PC-9 (cell line): ENCODE measurements at regions not wholly inside any gene's neighbourhood (a gene's known extent, or its start where the extent isn't known, plus 50 kb on each side); places are given as distances from the start of the nearest gene placed in this dataset.

Experiments
- BruUV-seq: library from RNA; stranded (reverse); fragments of 400-500 nt; replicated peaks from 2 replicates; lab custom pipeline; 2021; lab: Mats Ljungman, UMichigan
- CTCF ChIA-PET: fragments of 300-600 bp; sonication (Branson Sonifier 250); formaldehyde crosslinking; loops from one replicate; lab custom pipeline; 2022; ENCODE audit warnings: antibody characterized with exemption; lab: Charles Lee
- POLR2A ChIA-PET: fragments of 300-600 bp; sonication (Branson Sonifier 250); formaldehyde crosslinking; loops from one replicate; lab custom pipeline; 2022; ENCODE audit warnings: antibody characterized with exemption; ENCODE audit not compliant: unreplicated experiment; lab: Charles Lee
- DNase-seq, 2 experiments: peaks; one replicate each; pipeline versions ENCODE4 v3.0.0 to v3.0.0-alpha.2; 2015 to 2022; ENCODE audit warnings: mixed read lengths in 1 of 2
- H2AFZ ChIP-seq: fragments of 200-600 bp; sonication (generic); 2 replicates; pipeline ENCODE4 v1.8.1; 2017; ENCODE audit warnings: antibody characterized with exemption
- H3F3A ChIP-seq: fragments of 200-600 bp; sonication (generic); 2 replicates; pipeline ENCODE4 v1.8.1; 2017; ENCODE audit warnings: antibody characterized with exemption, mild to moderate bottlenecking, low read depth; ENCODE audit not compliant: insufficient read depth
- H3K27ac ChIP-seq: fragments of 200-600 bp; sonication (generic); 2 replicates; pipeline ENCODE4 v1.6.1; 2016; ENCODE audit warnings: mixed run types
- H3K27me3 ChIP-seq: fragments of 200-600 bp; sonication (generic); 2 replicates; pipeline ENCODE4 v1.6.1; 2016; ENCODE audit warnings: low read depth, mixed run types; ENCODE audit not compliant: insufficient read depth
- H3K36me3 ChIP-seq: fragments of 200-600 bp; sonication (generic); 2 replicates; pipeline ENCODE4 v1.6.1; 2016; ENCODE audit warnings: low read depth, mixed run types
- H3K4me1 ChIP-seq: fragments of 200-600 bp; sonication (generic); replicated peaks from 2 replicates; pipeline ENCODE4 v1.6.1; 2016; ENCODE audit warnings: mixed run types; ENCODE audit not compliant: insufficient read depth
- H3K4me2 ChIP-seq: fragments of 200-600 bp; sonication (generic); 2 replicates; pipeline ENCODE4 v1.6.1; 2017; ENCODE audit warnings: mixed run types
- H3K4me3 ChIP-seq: fragments of 200-600 bp; sonication (generic); 2 replicates; pipeline ENCODE4 v1.6.1; 2016; ENCODE audit warnings: mixed run types
- H3K79me2 ChIP-seq: fragments of 200-600 bp; sonication (generic); 2 replicates; pipeline ENCODE4 v1.6.1; 2017; ENCODE audit warnings: low read depth, mixed run types
- H3K9me2 ChIP-seq: fragments of 200-600 bp; sonication (generic); 2 replicates; pipeline ENCODE4 v1.8.1; 2017; ENCODE audit warnings: mild to moderate bottlenecking; ENCODE audit not compliant: insufficient read depth
- H3K9me3 ChIP-seq: fragments of 200-600 bp; sonication (generic); 2 replicates; pipeline ENCODE4 v1.8.1; 2016; ENCODE audit warnings: low read depth; ENCODE audit not compliant: insufficient read depth
- H4K20me1 ChIP-seq: fragments of 200-600 bp; sonication (generic); 2 replicates; pipeline ENCODE4 v1.8.1; 2017; ENCODE audit not compliant: insufficient read depth
- CTCF ChIP-seq: fragments of 200-600 bp; sonication (generic); conservative IDR thresholded peaks from 2 replicates; pipeline ENCODE4 v1.6.1; 2017; ENCODE audit warnings: mixed run types, antibody characterized with exemption, mild to moderate bottlenecking, moderate library complexity
- EZH2 ChIP-seq: fragments of 200-600 bp; sonication (generic); IDR thresholded peaks from 2 replicates; pipeline ENCODE4 v1.8.0; 2017; ENCODE audit warnings: antibody characterized with exemption, low read depth
- intact Hi-C: fragments of 100-400 bp; cut with micrococcal nuclease; formaldehyde crosslinking; loops from one replicate; pipeline ENCODE4 v1.10.0; 2022; ENCODE audit not compliant: unreplicated experiment

- H4K20me1 ChIP-seq, result no peaks in the 10 kb centered on the region
- BruUV-seq, result no TSS peak
- H3K4me1 ChIP-seq, result no peaks in the 10 kb centered on the region
- TF ChIP-seq EZH2 (no peak), CTCF (no peak)
- ChIA-PET CTCF (no interaction called here), POLR2A (no interaction called here)
- H2AFZ ChIP-seq, result no peak overlapping the region
- intact Hi-C loops, result loop anchor here (2.0 kb wide), 1 partner anchor 72 kb away; no protein-coding TSS in a partner anchor
- no peaks in the 10 kb centered on the region for H3F3A ChIP-seq
- no peaks in the 10 kb centered on the region for H3K9me2 ChIP-seq
- H3K27ac ChIP-seq, result no peak overlapping the region
- H3K4me3 ChIP-seq, result no peak overlapping the region
- H3K4me2 ChIP-seq, result no peak overlapping the region
- H3K27me3 ChIP-seq, result no peaks in the 10 kb centered on the region
- H3K9me3 ChIP-seq, result no peaks in the 10 kb centered on the region
- no peaks in the 10 kb centered on the region for H3K36me3 ChIP-seq
- no peaks in the 10 kb centered on the region for H3K79me2 ChIP-seq
- no peak for DNase-seq
These were observed 51.4 kb downstream of the RAB40AL start for GRCh38 chrX:102988517-102988916.

DNA sequence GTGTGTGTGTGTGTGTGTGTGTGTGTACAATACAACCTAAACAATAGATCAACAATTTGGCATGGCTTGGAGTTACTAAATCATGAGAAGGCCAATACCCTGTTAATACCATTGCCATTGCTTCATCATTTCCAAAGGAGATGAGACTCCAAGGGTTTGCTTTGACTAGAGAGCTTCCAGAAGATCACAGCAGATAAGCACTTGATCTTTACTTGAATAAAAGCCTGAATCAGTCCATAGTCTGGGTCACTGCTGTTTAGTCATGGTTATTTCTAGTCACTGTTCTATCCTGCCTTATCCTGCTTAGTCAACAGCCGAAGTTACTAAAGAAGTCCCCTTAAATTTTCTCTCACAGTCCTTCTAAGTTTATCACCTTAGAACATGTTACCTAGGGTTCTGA, 58.2 kb downstream of the RAB40AL start:
- no peak for DNase-seq
- Histone ChIP-seq H2AFZ (no peak overlapping the region), H4K20me1 (no peaks in the 10 kb centered on the region), H3K36me3 (no peaks in the 10 kb centered on the region), H3K4me2 (no peak overlapping the region), H3K9me2 (no peaks in the 10 kb centered on the region), H3K9me3 (no peaks in the 10 kb centered on the region), H3K79me2 (no peaks in the 10 kb centered on the region), H3F3A (no peaks in the 10 kb centered on the region), H3K4me3 (no peak overlapping the region), H3K27ac (no peak overlapping the region), H3K27me3 (no peaks in the 10 kb centered on the region), H3K4me1 (no peaks in the 10 kb centered on the region)
- ChIA-PET CTCF (no interaction called here), POLR2A (no interaction called here)
- intact Hi-C loops, result no loop called here
- no peak for TF ChIP-seq CTCF
- TF ChIP-seq EZH2, result no peak
- no TSS peak for BruUV-seq

GRCh38 chrX:103002576-103002975, 61.4 kb downstream of the BEX1 start:
- intact Hi-C loops, result no loop called here
- no peak overlapping the region for H2AFZ ChIP-seq
- TF ChIP-seq CTCF (no peak), EZH2 (no peak)
- H3K4me2 ChIP-seq, result no peak overlapping the region
- H3K79me2 ChIP-seq, result no peaks in the 10 kb centered on the region
- H3K9me2 ChIP-seq, result no peaks in the 10 kb centered on the region
- no peak overlapping the region for H3K27ac ChIP-seq
- no TSS peak for BruUV-seq
- no peaks in the 10 kb centered on the region for H4K20me1 ChIP-seq
- POLR2A ChIA-PET, result no interaction called here
- no peaks in the 10 kb centered on the region for H3K4me1 ChIP-seq
- no peaks in the 10 kb centered on the region for H3K27me3 ChIP-seq
- no peak overlapping the region for H3K4me3 ChIP-seq
- CTCF ChIA-PET, result no interaction called here
- no peaks in the 10 kb centered on the region for H3F3A ChIP-seq
- DNase-seq, result no peak
- no peaks in the 10 kb centered on the region for H3K9me3 ChIP-seq
- H3K36me3 ChIP-seq, result no peaks in the 10 kb centered on the region
